HG03354 (cell line): ENCODE measurements at regions not wholly inside any gene's neighbourhood (a gene's known extent, or its start where the extent isn't known, plus 50 kb on each side); places are given as distances from the start of the nearest gene placed in this dataset.

Experiments used
- ATAC-seq: cut with Tn5 transposase; IDR thresholded peaks from one replicate; pipeline ENCODE4 v1.9.1; 2021; ENCODE audit warnings: mild to moderate bottlenecking; ENCODE audit not compliant: unreplicated experiment, poor library complexity, severe bottlenecking

DNA sequence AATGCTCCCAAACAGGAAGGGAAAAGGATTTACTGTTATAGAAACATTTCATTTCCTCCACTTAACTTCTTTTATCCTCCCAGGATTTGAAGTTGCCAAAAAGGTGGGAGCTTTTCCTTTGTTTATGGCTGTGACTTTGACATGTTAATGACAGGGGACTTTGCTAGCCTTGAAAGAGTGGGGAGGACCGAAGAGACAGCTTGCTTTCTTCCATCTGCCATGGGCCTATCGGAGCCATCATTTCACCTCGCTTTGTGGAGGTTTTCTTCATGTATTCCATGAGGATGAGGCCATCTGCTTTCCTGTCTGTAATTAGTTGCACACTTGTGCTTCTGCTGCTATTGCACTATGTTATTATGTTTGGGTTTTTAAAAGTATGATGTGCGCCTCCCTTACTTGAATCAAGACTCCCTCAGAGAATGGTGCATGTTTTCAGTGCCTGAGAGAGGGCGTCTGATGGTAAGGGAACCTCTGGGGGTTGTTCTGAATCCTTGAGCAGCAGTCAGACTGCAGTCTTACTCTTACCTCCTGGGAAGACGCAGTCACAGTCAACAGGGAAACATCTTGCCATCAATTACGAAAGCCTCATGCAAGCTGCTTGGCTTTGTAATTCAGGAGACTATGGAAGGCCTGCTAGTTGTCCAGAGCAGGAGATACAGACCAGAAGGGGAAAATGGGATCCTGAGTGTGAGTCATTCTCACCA lies 173.3 kb upstream of the MGAT5 start:
- ATAC-seq, result no peak

DNA sequence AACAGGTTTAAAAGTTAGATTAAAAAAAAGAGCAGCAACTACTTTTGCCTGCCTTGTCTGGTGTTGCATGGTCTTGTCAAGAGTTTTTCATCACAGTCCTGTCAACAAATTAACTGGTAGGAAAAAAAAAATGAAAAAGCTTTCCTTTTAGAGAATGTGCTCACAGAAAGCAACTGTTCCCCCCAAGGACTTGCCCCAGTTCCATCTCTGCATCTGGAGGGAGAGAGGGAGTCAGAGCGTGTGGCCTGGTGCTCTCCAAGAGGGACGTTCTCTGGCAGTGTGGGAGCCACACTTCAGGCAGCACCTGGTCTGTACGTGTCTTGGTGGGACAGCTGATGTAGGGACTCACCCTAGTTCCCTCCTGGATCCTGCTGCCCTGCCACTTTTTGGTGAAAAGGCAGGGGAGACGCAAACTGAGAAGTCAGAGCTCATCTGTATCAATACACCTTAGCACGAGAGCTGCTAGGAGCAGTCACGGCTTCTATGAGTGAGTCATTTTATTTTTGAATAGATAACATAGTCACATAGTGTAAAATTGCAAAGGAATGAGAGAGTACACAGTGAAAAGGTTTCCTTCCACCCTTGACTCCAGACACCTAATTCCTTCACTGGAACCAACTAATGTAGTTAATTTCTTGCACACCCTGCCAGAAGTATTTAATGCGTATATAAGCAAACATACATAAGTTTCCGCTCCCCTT lies 172.5 kb upstream of the MGAT5 start:
- no peak for ATAC-seq

DNA sequence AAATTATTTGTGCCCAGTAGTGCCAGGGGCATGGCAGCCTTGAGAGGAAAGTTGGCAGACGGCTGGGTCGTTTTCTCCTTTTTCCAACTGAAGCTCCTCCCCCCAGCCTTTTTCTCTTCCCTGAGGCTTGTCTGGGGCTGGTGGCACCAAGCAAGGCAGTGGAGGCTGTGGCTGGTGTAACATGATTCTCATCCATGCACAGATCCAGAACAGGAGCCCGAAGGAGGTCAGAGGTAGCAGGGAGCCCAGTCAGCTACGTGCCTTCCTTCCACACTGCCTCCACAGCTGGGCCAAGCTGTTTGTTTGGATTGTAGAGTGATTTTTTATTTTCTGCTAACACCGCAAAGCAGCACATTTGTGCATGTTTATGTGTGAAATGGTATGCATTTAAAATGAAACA lies 170.3 kb upstream of the MGAT5 start:
- no peak for ATAC-seq

DNA sequence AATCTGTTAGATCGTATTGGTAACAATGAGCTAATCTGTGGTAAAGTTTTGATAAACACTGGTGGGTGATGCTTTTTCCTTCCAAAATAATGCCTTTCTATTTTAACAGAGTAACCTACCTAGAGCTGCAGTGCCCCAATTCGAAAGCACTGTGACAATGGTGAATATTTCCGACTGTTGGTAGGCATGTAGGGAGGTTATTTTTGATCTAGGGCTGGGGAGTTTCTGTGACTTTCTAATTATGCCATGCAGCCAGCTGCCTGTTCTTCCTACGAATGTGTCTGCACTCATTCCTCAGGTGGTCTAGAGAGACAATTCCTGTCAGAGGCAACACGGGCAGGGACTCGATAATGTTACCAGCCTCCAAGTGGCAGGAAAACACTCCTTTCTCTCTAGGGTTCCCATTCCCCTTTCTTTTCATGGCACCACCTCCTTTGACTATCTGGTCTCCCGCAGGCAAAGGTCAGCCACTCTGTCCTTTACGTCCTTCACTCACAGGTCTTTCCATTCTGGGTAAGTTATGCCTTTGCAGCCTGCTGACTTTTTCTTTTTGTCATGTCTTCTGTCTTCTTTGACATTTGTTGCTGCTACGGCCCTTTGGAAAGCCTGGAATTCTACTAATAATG lies 167.2 kb upstream of the MGAT5 start:
- ATAC-seq, result no peak

DNA sequence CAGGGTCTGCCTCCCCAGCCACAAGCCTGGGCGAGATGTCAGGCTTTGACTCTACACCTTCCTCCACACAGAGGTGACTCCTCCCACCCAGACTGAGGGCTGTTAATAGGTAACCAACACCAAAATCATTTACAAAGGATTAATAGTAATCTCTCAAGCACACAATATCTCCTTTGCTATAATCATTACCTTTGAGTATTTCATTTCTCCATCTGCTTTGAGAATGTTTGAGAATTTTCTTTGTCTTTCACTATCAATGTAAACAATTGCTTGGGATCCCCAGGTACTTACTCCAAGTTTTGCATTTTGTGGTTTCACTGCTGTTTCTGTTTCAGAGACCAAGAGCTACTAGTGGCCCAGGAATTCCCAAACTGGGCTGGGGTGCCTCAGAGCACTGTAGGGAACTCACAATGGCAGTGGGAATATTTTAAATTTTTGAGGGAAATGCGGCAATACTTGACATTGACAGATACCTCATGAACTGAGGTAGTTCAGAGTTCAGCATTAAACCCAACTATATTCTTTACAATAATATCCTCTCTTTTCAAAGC lies 166.4 kb upstream of the MGAT5 start:
- peak; percentile 94 for ATAC-seq

DNA sequence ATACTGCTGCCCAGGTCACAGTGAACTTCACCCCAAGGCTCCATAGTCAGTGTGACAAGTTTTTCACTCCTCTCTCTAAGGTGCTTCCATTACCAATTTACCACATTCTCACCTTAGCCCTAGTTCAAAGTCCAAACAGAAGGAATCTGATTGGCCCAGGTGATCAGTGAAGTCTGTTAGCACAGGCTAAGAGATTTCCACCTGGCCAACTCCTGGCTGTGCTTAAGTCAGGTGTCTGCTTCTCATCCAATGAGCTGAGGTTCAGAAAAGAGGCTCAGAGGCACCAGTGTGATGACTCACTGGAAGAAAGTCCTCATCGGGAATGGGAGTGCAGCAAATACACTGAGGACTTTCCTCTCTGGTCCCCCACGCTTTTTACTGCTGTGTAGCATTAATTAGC lies 164.4 kb upstream of the MGAT5 start:
- ATAC-seq, result no peak

DNA sequence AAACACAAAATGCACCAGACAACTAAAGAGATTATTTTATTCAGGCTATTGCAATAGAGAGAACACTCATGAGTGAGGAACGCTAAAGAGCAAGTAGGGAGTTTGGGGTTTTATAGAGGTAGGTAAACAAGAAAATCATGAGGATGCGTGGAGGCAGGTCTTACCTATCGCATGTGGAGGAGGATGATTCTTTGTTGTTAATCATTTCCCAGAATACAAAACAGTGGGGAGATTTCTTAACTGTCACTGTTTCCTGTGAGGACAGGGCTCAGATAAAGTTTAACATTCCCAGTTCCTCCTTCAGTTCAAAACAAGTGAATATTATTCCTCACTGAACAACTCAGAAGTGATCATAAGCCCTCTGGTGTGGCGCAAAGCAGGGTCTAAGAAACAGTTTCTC lies 156.1 kb upstream of the MGAT5 start:
- no peak for ATAC-seq

DNA sequence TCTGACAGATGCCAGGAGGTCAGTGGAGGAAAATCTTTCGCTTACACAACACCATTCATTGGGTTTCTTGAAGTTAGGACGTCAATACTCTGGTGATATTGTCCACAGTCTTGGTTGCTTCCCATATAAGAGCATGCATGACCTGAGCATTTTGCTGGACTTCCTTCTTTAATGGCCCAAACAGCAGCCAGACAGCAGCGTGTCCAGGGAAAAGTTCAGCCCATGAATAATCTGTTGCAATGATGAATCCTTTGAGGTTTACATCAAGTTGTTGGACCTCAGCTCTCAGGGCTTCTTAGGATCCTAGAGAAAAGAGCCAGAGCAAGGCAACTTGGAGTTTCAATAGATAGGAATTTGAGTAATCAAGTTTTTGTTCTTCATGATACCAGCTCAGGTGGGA lies 155.6 kb upstream of the MGAT5 start:
- no peak for ATAC-seq

DNA sequence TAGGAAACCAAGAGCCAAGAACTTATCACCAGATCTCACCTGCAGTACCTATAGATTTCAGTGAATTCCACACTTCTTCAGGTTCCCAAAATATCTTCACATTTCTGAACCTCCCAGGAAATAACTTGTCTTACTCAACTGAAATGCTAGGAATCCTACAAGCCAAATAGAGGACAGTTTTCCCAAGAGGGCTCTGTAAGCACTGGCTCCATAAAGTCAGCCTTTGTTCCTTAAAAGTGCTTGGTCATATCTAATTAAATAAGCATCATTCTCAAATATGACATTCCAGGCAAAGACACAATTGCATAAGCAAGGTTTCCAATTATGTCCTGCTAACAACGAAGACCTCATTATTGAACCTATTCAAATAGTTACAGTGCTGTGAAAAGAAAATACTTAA lies 154.6 kb upstream of the MGAT5 start:
- ATAC-seq, result no peak

DNA sequence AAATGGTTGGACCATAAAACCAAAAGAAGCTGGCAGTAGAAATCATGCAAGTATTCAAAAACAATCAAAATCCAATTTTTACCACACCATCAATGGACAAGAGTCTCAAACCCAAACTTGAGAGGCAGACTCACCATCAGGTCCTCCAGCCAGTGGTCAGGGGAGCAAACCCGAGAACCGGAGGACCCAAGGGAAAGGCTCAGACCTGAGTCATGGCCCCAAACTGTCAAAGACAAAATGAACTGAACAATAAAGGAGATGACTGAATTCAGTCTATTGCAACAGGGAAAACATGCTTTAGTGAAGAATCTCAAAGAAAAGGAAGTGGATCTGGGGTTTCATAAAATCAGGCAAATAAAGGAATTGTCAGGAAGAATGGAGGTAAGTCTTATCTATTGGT lies 150.7 kb upstream of the MGAT5 start:
- ATAC-seq, result no peak

DNA sequence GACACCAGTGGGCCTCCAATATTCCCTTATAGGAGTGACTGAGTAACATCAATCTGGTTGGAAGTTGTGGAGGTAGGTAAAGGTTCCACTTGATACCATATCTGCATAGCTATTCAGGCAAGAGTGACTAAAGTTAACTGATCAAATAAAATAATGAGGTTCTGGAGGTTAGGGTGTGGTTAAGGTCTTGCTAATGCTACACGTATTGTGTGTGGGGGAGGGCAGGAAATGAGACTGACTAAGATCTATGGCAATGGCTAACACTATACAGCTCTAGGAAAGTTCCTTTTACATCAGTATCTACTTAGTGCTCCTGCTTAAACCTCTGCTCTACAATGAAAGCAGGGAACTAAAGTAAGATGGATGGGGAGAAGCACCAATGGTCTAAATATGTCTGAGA lies 149.1 kb upstream of the MGAT5 start:
- ATAC-seq, result no peak

DNA sequence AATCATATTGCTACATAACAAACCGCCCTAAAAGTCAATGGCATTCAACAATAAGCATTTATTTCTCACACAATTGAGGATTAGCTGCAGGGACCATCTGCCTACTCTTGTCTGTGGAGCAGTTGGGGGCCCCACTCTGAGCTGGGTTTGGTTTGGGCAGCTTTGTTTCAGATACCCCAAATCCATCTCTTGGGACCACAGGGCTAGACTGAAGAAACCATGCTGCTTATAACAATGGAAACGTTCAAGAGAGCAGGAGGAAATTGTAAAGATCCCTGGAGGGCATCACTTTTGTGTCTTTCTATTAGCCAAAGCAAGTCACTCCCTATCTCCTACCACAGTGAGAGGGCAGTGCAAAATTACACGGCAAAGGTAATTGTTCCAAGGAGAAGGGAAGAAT lies 146.5 kb upstream of the MGAT5 start:
- no peak for ATAC-seq

DNA sequence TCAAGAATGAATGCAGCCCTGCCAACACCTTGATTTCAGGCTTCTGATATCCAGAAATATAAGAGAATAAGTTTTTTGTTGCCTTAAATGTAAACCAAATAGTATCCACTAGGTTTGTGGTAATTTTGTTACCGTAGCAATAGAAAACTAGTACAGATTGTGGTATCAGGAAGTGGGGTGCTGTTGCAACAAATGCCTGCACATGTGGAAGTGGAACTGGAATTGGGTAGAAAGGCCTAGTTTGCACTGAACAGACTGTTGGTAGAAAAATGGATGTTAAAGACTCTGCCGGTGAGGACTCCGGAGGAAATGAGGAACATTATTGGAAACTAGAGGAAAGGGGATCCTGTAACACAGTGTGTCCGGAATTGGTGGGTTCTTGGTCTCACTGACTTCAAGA lies 145.8 kb upstream of the MGAT5 start:
- no peak for ATAC-seq

DNA sequence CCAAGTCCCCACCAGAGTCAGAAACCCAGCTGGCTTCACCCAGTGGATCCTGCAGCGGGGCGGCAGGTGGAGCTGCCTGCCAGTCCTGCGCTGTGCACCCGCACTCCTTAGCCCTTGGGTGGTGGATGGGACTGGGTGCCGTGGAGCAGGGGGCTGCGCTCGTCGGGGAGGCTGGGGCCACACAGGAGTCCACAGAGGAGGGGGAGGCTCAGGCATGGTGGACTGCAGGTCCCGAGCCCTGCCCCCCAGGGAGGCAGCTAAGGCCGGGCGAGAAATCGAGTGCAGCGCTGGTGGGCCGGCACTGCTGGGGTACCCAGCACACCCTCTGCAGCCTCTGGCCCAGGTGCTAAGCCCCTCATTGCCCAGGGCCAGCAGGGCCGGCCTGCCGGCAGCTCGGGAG lies 144.6 kb upstream of the MGAT5 start:
- ATAC-seq, result no peak

DNA sequence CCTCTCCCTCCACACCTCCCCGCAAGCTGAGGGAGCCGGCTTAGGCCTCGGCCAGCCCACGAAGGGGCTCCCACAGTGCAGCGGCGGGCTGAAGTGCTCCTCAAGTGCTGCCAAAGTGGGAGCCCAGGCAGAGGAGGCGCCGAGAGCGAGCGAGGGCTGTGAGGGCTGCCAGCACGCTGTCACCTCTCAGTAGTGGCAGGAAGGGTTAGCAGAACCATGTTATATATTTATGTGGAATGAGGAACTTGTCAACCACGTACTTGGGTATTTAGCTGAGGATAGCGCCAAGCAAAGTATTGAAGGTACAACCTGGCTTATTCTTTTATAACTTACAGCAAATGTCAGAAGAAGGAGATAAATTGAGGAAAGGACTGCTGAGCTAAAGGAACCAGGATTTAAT lies 144.1 kb upstream of the MGAT5 start:
- ATAC-seq, result no peak

DNA sequence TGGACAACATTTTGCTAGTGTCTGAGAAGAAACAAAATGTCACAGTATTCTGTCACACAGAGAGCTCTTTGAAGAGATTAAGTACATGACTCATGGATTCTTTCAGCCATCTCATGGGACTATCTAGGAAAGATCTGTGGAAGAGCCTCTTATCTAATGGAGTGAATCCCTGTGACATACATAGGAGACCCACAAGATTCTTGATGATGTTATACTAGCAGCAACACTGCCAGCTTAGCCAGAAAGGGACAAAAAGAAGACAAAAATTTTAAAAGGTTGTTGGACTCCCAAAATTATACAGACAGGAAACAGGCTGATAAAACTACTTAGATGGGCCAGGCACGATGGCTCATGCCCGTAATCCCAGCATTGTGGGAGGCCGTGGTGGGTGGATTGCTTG lies 143.3 kb upstream of the MGAT5 start:
- ATAC-seq, result no peak

DNA sequence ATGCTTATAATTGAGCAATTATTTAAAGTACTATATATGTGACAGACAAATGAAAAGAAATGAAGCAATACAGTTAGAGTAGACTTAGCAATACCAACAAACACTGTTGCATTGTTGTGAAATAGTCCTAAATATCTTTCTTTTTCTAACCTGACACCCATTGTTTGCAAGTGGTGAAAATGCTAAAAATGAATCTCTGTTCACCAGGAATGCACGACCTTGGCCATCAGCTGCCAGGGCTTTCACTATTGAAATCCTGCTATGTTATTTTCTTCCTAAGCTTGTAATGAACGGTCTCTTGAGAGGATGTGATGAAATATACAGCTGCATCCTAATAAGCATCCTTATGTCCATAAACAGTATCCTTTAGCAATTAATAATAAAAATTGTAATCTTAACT lies 136.2 kb upstream of the MGAT5 start:
- no peak for ATAC-seq

DNA sequence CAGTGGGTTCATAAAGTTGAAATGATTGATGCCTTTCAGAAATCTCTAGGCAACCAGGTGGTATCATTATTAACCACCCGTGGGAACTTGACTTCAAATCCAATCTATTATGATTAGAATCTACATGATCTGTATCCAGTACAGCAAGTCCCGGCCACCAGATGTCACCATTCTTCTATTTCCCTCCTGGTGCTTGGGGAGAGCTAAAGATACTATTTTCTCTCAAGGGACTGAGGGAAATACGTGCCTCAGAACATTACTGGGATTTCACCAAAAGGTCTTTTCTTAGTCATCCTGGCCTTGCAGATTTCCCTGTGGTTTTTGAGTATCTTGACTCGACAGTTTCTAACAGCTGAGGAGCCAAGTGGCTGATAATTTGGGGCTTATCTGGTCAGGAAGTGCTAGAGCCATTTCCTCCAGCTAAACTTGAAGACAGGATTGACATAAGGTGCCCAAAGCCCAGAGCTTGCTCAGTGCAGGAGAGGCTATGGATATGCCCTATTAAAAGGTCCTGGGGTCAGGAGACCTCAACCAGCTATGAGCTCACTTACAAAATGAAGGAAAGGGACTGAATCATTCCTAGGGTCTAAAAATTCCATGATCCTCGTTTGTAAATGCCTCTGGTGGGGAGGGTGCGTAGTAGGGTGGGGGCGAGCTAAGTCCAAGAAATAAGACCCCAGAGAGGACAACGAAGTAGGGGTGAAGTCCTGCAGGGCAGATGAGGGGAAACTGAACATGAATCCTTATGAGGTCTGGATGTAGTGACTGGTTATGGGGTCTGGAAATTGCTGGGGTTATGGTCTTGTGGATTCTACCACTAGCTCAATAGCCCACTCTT lies 135.4 kb upstream of the MGAT5 start:
- ATAC-seq, result peak; percentile 49

DNA sequence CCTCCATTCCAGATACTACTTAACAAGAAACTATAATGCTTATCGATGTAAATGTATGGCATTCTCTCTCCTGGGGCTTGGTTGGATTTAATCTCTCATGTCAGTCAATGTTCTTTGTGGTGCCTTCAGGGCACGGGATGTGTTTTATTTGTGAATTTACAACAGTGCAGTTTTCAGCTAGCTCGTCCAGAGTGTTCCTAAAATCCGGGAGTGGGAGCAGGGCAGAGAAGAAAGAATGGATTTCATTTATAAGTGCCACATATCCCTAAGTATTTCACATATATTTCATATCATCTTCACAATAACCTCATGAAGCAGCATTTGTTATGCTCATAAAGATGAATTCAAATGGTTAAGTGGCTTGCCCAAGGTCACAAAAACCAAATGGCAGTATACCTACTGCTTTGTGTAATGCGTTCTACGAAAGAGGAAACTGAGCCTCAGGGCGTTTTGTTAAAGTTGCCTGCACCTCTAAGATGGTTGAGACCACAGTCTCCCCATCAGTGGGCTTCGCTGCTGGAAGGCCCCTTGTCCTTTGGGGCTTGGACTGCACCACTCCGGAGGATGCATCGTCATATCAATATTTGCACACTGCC lies 134.7 kb upstream of the MGAT5 start:
- ATAC-seq, result peak; percentile 13
